Neutrophil (primary cell): ENCODE measurements at regions not wholly inside any gene's neighbourhood (a gene's known extent, or its start where the extent isn't known, plus 50 kb on each side); places are given as distances from the start of the nearest gene placed in this dataset.

Experiments
- H3K27ac ChIP-seq: fragments of 200-600 bp; sonication (generic); 2 replicates; pipeline ENCODE4 v1.5.1; 2016; ENCODE audit warnings: mild to moderate bottlenecking, moderate library complexity
- H3K27me3 ChIP-seq: fragments of 200-600 bp; sonication (generic); 2 replicates; pipeline ENCODE4 v1.6.0; 2016; ENCODE audit warnings: mild to moderate bottlenecking
- H3K36me3 ChIP-seq: fragments of 200-600 bp; sonication (generic); 2 replicates; pipeline ENCODE4 v1.5.1; 2017
- H3K4me1 ChIP-seq, 2 experiments: fragments of 200-600 bp in 1 of 2; sonication (generic) in 1 of 2; 1 replicate in 1 of 2; 2 replicates in 1 of 2; pipeline versions ENCODE4 v1.5.1 to v1.6.1; 2013 to 2016; ENCODE audit warnings: low read depth in 1 of 2, low read length in 1 of 2, mild to moderate bottlenecking in 1 of 2, moderate library complexity in 1 of 2; ENCODE audit not compliant: control insufficient read depth in 1 of 2, insufficient read depth in 1 of 2
- H3K4me3 ChIP-seq, 2 experiments: fragments of 200-600 bp in 1 of 2; sonication (generic) in 1 of 2; 1 replicate in 1 of 2; 2 replicates in 1 of 2; pipeline ENCODE4 v1.5.1; 2013 to 2016; ENCODE audit warnings: low read depth in 1 of 2, low read length in 1 of 2, mild to moderate bottlenecking in 1 of 2, moderate library complexity in 1 of 2
- H3K9me3 ChIP-seq: fragments of 200-600 bp; sonication (generic); 2 replicates; pipeline ENCODE4 v1.5.1; 2016
- CTCF ChIP-seq: fragments of 200-600 bp; sonication (generic); IDR thresholded peaks from 2 replicates; pipeline ENCODE4 v1.5.1; 2016; ENCODE audit warnings: antibody characterized with exemption

GRCh38 chr18:10195529-10195928 is 258.9 kb upstream of the APCDD1 start:
- no peaks in the 10 kb centered on the region for H3K9me3 ChIP-seq
- no peak for TF ChIP-seq CTCF
- H3K27me3 ChIP-seq, result no peaks in the 10 kb centered on the region
- peaks cover 7 to 9% of the 10 kb centered on the region in 2 experiments for H3K4me1 ChIP-seq
- H3K4me3 ChIP-seq, result no peak overlapping the region
- H3K36me3 ChIP-seq, result no peaks in the 10 kb centered on the region
- H3K27ac ChIP-seq, result no peak overlapping the region

GRCh38 chr18:10197097-10197496 is 257.3 kb upstream of the APCDD1 start:
- H3K36me3 ChIP-seq, result no peaks in the 10 kb centered on the region
- no peak overlapping the region for H3K27ac ChIP-seq
- TF ChIP-seq CTCF, result no peak
- H3K27me3 ChIP-seq, result no peaks in the 10 kb centered on the region
- H3K4me1 ChIP-seq, result peaks cover 7 to 9% of the 10 kb centered on the region in 2 experiments
- H3K4me3 ChIP-seq, result no peak overlapping the region
- no peaks in the 10 kb centered on the region for H3K9me3 ChIP-seq

- no peaks in the 10 kb centered on the region for H3K9me3 ChIP-seq
- no peak overlapping the region for H3K4me3 ChIP-seq
- H3K27ac ChIP-seq, result no peak overlapping the region
- H3K27me3 ChIP-seq, result no peaks in the 10 kb centered on the region
- no peak for TF ChIP-seq CTCF
- no peaks in the 10 kb centered on the region for H3K36me3 ChIP-seq
- H3K4me1 ChIP-seq, result no peaks in the 10 kb centered on the region
These were observed 253.2 kb upstream of the APCDD1 start for GRCh38 chr18:10201226-10201625.

GRCh38 chr18:10201659-10202058 is 252.8 kb upstream of the APCDD1 start:
- no peaks in the 10 kb centered on the region for H3K9me3 ChIP-seq
- no peak for TF ChIP-seq CTCF
- no peaks in the 10 kb centered on the region for H3K36me3 ChIP-seq
- H3K4me1 ChIP-seq, result no peaks in the 10 kb centered on the region
- no peak overlapping the region for H3K27ac ChIP-seq
- no peaks in the 10 kb centered on the region for H3K27me3 ChIP-seq
- H3K4me3 ChIP-seq, result no peak overlapping the region

GRCh38 chr18:10202845-10203321 is 251.6 kb upstream of the APCDD1 start:
- Histone ChIP-seq H3K4me1 (no peaks in the 10 kb centered on the region), H3K27ac (no peak overlapping the region), H3K9me3 (no peaks in the 10 kb centered on the region), H3K27me3 (no peaks in the 10 kb centered on the region), H3K4me3 (no peak overlapping the region), H3K36me3 (no peaks in the 10 kb centered on the region)
- TF ChIP-seq CTCF, result no peak

- TF ChIP-seq CTCF, result no peak
- no peaks in the 10 kb centered on the region for H3K4me1 ChIP-seq
- H3K4me3 ChIP-seq, result no peak overlapping the region
- no peaks in the 10 kb centered on the region for H3K27me3 ChIP-seq
- H3K9me3 ChIP-seq, result no peaks in the 10 kb centered on the region
- H3K27ac ChIP-seq, result no peak overlapping the region
- no peaks in the 10 kb centered on the region for H3K36me3 ChIP-seq
These were observed 249.3 kb upstream of the APCDD1 start for GRCh38 chr18:10205151-10205550.
